ENCODE measurements at regions not wholly inside any gene's neighbourhood (a gene's known extent, or its start where the extent isn't known, plus 50 kb on each side); places are given as distances from the start of the nearest gene placed in this dataset.

GRCh38 chr3:104549099-104549714 is 817.5 kb upstream of the ALCAM start:
- H3K9me3 ChIP-seq (ENCODE audit: control insufficient read depth in 2 of 2, low read length in 2 of 2) = no peaks in the 10 kb centered on the region
- H3K4me3 ChIP-seq (ENCODE audit: low read length in 2 of 2) = no peak overlapping the region
- no peak overlapping the region for H3K9ac ChIP-seq (ENCODE audit: low read length in 2 of 2)
- H3K36me3 ChIP-seq (ENCODE audit: control insufficient read depth in 2 of 2, insufficient read depth in 2 of 2, low read length in 2 of 2) = no peaks in the 10 kb centered on the region
- no peaks in the 10 kb centered on the region for H3K27me3 ChIP-seq (ENCODE audit: control insufficient read depth in 1 of 2, insufficient read depth in 2 of 2, low read length in 2 of 2)
- no peaks in the 10 kb centered on the region for H3K4me1 ChIP-seq (ENCODE audit: control insufficient read depth, insufficient read depth, low read length)
- no peak overlapping the region for H3K27ac ChIP-seq (ENCODE audit: low read length)

DNA sequence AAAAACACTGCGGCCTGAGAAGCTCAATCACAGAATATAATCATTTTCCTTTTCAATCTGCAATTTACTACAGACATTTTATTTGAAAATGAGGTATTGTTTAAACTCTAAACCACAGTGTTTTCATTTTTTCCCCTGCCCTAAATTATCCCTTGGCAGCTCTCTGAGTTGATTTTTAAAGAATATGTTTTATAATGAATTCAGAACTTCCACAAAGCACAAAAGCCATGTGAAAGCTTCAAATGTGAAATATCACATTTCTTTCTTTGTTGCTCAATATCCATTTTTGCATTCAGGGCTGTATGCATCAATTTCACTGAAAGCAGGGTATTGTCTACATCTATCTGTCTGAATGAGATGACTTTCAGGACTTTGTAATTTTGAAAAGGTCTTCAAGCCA is 813.6 kb upstream of the ALCAM start:
- Histone ChIP-seq H3K4me1 (ENCODE audit: control insufficient read depth, insufficient read depth, low read length) (no peaks in the 10 kb centered on the region), H3K4me3 (ENCODE audit: low read length in 2 of 2) (no peak overlapping the region), H3K36me3 (ENCODE audit: control insufficient read depth in 2 of 2, insufficient read depth in 2 of 2, low read length in 2 of 2) (no peaks in the 10 kb centered on the region), H3K27me3 (ENCODE audit: control insufficient read depth in 1 of 2, insufficient read depth in 2 of 2, low read length in 2 of 2) (no peaks in the 10 kb centered on the region), H3K9me3 (ENCODE audit: control insufficient read depth in 2 of 2, low read length in 2 of 2) (no peaks in the 10 kb centered on the region), H3K9ac (ENCODE audit: low read length in 2 of 2) (no peak overlapping the region), H3K27ac (ENCODE audit: low read length) (no peak overlapping the region)

DNA sequence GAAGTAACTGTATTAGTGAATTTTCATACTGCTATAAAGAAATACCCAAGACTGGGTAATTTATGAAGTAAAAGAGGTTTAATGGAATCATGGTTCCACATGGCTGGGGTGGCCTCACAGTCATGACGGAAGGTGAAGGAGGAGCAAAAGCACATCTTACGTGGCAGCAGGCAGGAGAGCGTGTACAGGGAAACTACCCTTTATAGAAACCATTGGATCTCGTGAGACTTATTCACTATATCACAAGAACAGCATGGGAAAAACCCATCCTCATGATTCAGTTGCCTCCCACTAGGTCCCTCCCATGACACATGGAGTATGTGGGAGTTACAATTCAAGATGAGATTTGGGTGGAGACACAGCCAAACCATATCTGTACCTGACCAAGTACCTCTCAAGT is 812.3 kb upstream of the ALCAM start:
- no peaks in the 10 kb centered on the region for H3K36me3 ChIP-seq (ENCODE audit: control insufficient read depth in 2 of 2, insufficient read depth in 2 of 2, low read length in 2 of 2)
- no peak overlapping the region for H3K9ac ChIP-seq (ENCODE audit: low read length in 2 of 2)
- no peak overlapping the region for H3K27ac ChIP-seq (ENCODE audit: low read length)

DNA sequence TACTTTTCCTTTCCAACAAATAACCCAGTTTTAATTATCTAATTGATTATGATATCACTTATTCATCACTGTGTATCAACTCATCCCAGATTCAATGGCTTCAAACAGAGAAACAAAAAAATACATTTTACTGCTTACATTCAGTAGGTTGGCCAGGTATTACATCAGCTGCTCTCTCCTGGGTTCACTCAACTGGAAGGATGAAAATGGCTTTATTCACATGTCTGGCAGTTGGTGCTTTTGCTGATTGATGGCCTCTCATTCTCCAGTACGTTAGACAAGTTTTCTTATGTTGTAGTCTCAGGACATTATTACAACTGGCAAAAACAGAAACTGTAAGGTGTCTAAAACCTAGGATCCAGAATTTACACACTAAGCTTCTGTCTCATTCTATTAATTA is 811.0 kb upstream of the ALCAM start:
- Histone ChIP-seq H3K27ac (ENCODE audit: low read length) (no peak overlapping the region), H3K4me3 (ENCODE audit: low read length in 2 of 2) (no peak overlapping the region), H3K27me3 (ENCODE audit: control insufficient read depth in 1 of 2, insufficient read depth in 2 of 2, low read length in 2 of 2) (no peaks in the 10 kb centered on the region), H3K9ac (ENCODE audit: low read length in 2 of 2) (no peak overlapping the region), H3K36me3 (ENCODE audit: control insufficient read depth in 2 of 2, insufficient read depth in 2 of 2, low read length in 2 of 2) (no peaks in the 10 kb centered on the region), H3K4me1 (ENCODE audit: control insufficient read depth, insufficient read depth, low read length) (no peaks in the 10 kb centered on the region), H3K9me3 (ENCODE audit: control insufficient read depth in 2 of 2, low read length in 2 of 2) (no peaks in the 10 kb centered on the region)

More for the DNA sequence above, 812.3 kb upstream of the ALCAM start:
- Histone ChIP-seq H3K27me3 (ENCODE audit: control insufficient read depth in 1 of 2, insufficient read depth in 2 of 2, low read length in 2 of 2) (no peaks in the 10 kb centered on the region), H3K4me1 (ENCODE audit: control insufficient read depth, insufficient read depth, low read length) (no peaks in the 10 kb centered on the region), H3K9me3 (ENCODE audit: control insufficient read depth in 2 of 2, low read length in 2 of 2) (no peaks in the 10 kb centered on the region), H3K4me3 (ENCODE audit: low read length in 2 of 2) (no peak overlapping the region)

- no peaks in the 10 kb centered on the region for H3K27me3 ChIP-seq (ENCODE audit: control insufficient read depth in 1 of 2, insufficient read depth in 2 of 2, low read length in 2 of 2)
- H3K36me3 ChIP-seq (ENCODE audit: control insufficient read depth in 2 of 2, insufficient read depth in 2 of 2, low read length in 2 of 2) = no peaks in the 10 kb centered on the region
- no peaks in the 10 kb centered on the region for H3K4me1 ChIP-seq (ENCODE audit: control insufficient read depth, insufficient read depth, low read length)
- H3K4me3 ChIP-seq (ENCODE audit: low read length in 2 of 2) = no peak overlapping the region
- H3K9me3 ChIP-seq (ENCODE audit: control insufficient read depth in 2 of 2, low read length in 2 of 2) = no peaks in the 10 kb centered on the region
- no peak overlapping the region for H3K9ac ChIP-seq (ENCODE audit: low read length in 2 of 2)
- no peak overlapping the region for H3K27ac ChIP-seq (ENCODE audit: low read length)
These were observed 810.2 kb upstream of the ALCAM start for GRCh38 chr3:104556372-104557078.

DNA sequence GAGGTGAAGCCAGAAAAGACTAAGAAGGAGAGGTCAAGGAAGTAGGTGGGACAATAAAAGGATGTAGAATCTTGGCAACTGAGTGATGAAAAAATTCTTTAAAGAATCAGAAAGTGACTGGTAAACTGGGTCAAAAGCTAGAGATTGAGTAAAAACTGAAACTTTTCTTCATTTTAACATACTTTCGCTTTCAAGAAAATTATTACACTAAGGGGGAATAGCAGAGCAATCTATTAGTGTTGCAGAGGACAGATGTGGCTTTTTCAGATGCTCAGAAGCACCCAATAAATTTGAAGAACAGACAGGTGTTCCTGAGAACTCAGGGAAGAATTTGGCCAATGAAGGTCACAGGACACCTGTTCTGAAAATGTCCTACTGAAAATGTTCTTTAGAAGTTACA is 805.4 kb upstream of the ALCAM start:
- Histone ChIP-seq H3K9me3 (ENCODE audit: control insufficient read depth in 2 of 2, low read length in 2 of 2) (no peaks in the 10 kb centered on the region), H3K9ac (ENCODE audit: low read length in 2 of 2) (no peak overlapping the region), H3K27me3 (ENCODE audit: control insufficient read depth in 1 of 2, insufficient read depth in 2 of 2, low read length in 2 of 2) (no peaks in the 10 kb centered on the region), H3K27ac (ENCODE audit: low read length) (no peak overlapping the region), H3K4me3 (ENCODE audit: low read length in 2 of 2) (no peak overlapping the region), H3K4me1 (ENCODE audit: control insufficient read depth, insufficient read depth, low read length) (no peaks in the 10 kb centered on the region), H3K36me3 (ENCODE audit: control insufficient read depth in 2 of 2, insufficient read depth in 2 of 2, low read length in 2 of 2) (no peaks in the 10 kb centered on the region)

DNA sequence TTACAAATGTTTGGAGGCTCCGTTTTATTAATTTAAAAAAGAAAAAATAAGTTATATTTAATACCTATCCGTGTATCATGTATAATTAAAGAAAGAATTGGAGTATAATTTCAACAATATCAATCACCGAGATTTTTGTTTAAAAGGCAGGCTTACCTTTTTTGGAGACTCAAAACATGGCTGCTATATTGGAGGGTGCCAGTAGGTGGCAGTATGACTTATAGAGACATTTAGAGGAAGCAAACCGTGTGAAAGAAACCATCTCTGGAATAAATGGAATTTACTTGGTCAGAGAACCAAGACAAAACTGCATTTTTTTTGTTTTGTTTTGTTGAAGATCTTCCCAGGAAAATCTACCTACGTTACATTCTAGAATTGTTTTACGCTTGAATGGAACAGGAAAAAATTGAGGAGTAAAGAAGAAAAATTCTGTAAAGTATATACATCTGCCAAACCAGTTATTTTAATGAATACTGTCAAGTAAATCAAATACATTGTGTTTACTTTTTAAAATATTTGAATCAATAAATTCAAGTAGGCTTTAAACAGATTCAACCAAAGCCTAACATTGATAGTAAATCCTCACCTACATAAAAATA is 802.6 kb upstream of the ALCAM start:
- no peak overlapping the region for H3K9ac ChIP-seq (ENCODE audit: low read length in 2 of 2)
- no peaks in the 10 kb centered on the region for H3K36me3 ChIP-seq (ENCODE audit: control insufficient read depth in 2 of 2, insufficient read depth in 2 of 2, low read length in 2 of 2)
- no peaks in the 10 kb centered on the region for H3K9me3 ChIP-seq (ENCODE audit: control insufficient read depth in 2 of 2, low read length in 2 of 2)
- H3K27me3 ChIP-seq (ENCODE audit: control insufficient read depth in 1 of 2, insufficient read depth in 2 of 2, low read length in 2 of 2) = no peaks in the 10 kb centered on the region
- no peaks in the 10 kb centered on the region for H3K4me1 ChIP-seq (ENCODE audit: control insufficient read depth, insufficient read depth, low read length)
- H3K27ac ChIP-seq (ENCODE audit: low read length) = no peak overlapping the region
- no peak overlapping the region for H3K4me3 ChIP-seq (ENCODE audit: low read length in 2 of 2)

DNA sequence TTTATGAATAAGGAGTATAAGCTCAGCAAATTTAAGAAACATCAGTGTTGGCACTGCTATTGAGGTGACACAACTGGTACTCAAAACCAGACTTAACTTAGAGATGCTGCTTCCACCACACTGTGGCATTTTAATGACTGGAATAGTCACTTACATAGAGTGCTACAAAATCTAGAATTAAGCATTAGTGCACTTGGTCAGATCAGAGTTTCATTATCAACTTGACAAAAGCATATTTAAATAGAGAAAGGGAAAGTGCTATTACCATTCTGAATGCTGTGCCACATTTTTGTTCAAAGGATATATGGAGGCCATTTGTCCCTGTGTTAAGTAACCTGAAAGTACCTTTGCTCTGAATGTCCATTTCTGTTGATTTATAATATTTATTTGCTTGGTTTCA is 800.7 kb upstream of the ALCAM start:
- Histone ChIP-seq H3K4me1 (ENCODE audit: control insufficient read depth, insufficient read depth, low read length) (no peaks in the 10 kb centered on the region), H3K36me3 (ENCODE audit: control insufficient read depth in 2 of 2, insufficient read depth in 2 of 2, low read length in 2 of 2) (no peaks in the 10 kb centered on the region), H3K9me3 (ENCODE audit: control insufficient read depth in 2 of 2, low read length in 2 of 2) (no peaks in the 10 kb centered on the region), H3K9ac (ENCODE audit: low read length in 2 of 2) (no peak overlapping the region), H3K27ac (ENCODE audit: low read length) (no peak overlapping the region), H3K27me3 (ENCODE audit: control insufficient read depth in 1 of 2, insufficient read depth in 2 of 2, low read length in 2 of 2) (no peaks in the 10 kb centered on the region), H3K4me3 (ENCODE audit: low read length in 2 of 2) (no peak overlapping the region)

GRCh38 chr3:104575634-104576033 is 791.1 kb upstream of the ALCAM start:
- Histone ChIP-seq H3K36me3 (ENCODE audit: control insufficient read depth in 2 of 2, insufficient read depth in 2 of 2, low read length in 2 of 2) (no peaks in the 10 kb centered on the region), H3K4me3 (ENCODE audit: low read length in 2 of 2) (no peak overlapping the region), H3K9me3 (ENCODE audit: control insufficient read depth in 2 of 2, low read length in 2 of 2) (peaks cover 2 to 14% of the 10 kb centered on the region in 2 donors), H3K27me3 (ENCODE audit: control insufficient read depth in 1 of 2, insufficient read depth in 2 of 2, low read length in 2 of 2) (no peaks in the 10 kb centered on the region), H3K9ac (ENCODE audit: low read length in 2 of 2) (no peak overlapping the region), H3K4me1 (ENCODE audit: control insufficient read depth, insufficient read depth, low read length) (no peaks in the 10 kb centered on the region), H3K27ac (ENCODE audit: low read length) (no peak overlapping the region)

- Histone ChIP-seq H3K27ac (ENCODE audit: low read length) (no peak overlapping the region), H3K4me3 (ENCODE audit: low read length in 2 of 2) (no peak overlapping the region), H3K36me3 (ENCODE audit: control insufficient read depth in 2 of 2, insufficient read depth in 2 of 2, low read length in 2 of 2) (no peaks in the 10 kb centered on the region), H3K4me1 (ENCODE audit: control insufficient read depth, insufficient read depth, low read length) (no peaks in the 10 kb centered on the region), H3K27me3 (ENCODE audit: control insufficient read depth in 1 of 2, insufficient read depth in 2 of 2, low read length in 2 of 2) (no peaks in the 10 kb centered on the region), H3K9me3 (ENCODE audit: control insufficient read depth in 2 of 2, low read length in 2 of 2) (peaks cover 2 to 14% of the 10 kb centered on the region in 2 donors), H3K9ac (ENCODE audit: low read length in 2 of 2) (no peak overlapping the region)
These were observed 788.2 kb upstream of the ALCAM start for GRCh38 chr3:104578558-104578957.

DNA sequence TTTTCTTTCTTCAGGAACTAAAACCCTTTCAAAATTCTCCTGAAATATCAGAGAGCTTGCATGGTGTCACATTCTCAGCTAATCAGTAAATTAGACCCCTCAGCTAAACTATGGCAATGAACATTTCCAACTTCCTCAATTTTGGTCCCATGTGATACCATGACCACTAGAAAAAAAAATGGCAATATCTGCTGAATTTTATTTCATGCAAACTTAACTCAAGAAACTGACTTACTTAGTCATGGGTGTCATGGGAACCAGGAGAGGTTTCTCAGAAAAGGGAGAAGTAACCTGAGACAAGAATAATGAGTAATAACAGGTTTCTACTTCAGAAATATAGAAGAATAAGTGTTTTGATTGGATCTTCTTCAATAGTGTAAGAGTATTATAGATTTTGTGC is 784.6 kb upstream of the ALCAM start:
- H3K9me3 ChIP-seq (ENCODE audit: control insufficient read depth in 2 of 2, low read length in 2 of 2) = peaks cover 0 to 2% of the 10 kb centered on the region in 2 donors
- no peaks in the 10 kb centered on the region for H3K36me3 ChIP-seq (ENCODE audit: control insufficient read depth in 2 of 2, insufficient read depth in 2 of 2, low read length in 2 of 2)
- no peak overlapping the region for H3K4me3 ChIP-seq (ENCODE audit: low read length in 2 of 2)
- no peak overlapping the region for H3K27ac ChIP-seq (ENCODE audit: low read length)
- H3K27me3 ChIP-seq (ENCODE audit: control insufficient read depth in 1 of 2, insufficient read depth in 2 of 2, low read length in 2 of 2) = no peaks in the 10 kb centered on the region
- H3K4me1 ChIP-seq (ENCODE audit: control insufficient read depth, insufficient read depth, low read length) = no peaks in the 10 kb centered on the region
- no peak overlapping the region for H3K9ac ChIP-seq (ENCODE audit: low read length in 2 of 2)
